HFF-Myc (cell line): ENCODE measurements at regions not wholly inside any gene's neighbourhood (a gene's known extent, or its start where the extent isn't known, plus 50 kb on each side); places are given as distances from the start of the nearest gene placed in this dataset.

Experiments used
- DNase-seq: peaks from one replicate; pipeline ENCODE4 v3.0.0-alpha.2; 2011; ENCODE audit warnings: low read depth; ENCODE audit errors: extremely low read depth
- H3K4me3 ChIP-seq: replicated peaks from 2 replicates; pipeline ENCODE4 v1.5.1; 2011; ENCODE audit warnings: low read depth, mild to moderate bottlenecking, control low read depth, low read length
- CTCF ChIP-seq: IDR thresholded peaks from 2 replicates; pipeline ENCODE4 v1.5.1; 2012; ENCODE audit warnings: mild to moderate bottlenecking, low read depth, low read length, control low read depth; ENCODE audit errors: missing control alignments

- no peak for DNase-seq
- TF ChIP-seq CTCF, result no peak
- H3K4me3 ChIP-seq, result no peak overlapping the region
Observed at GRCh38 chr16:31703526-31704128, 170.0 kb upstream of the ZNF267 start.

- no peak for DNase-seq
- no peak overlapping the region for H3K4me3 ChIP-seq
- no peak for TF ChIP-seq CTCF
Observed at GRCh38 chr16:31704138-31704537, 169.5 kb upstream of the ZNF267 start.

- no peak overlapping the region for H3K4me3 ChIP-seq
- DNase-seq, result no peak
- TF ChIP-seq CTCF, result no peak
Observed at GRCh38 chr16:31705371-31705770, 168.2 kb upstream of the ZNF267 start.

GRCh38 chr16:31706318-31706717, 167.3 kb upstream of the ZNF267 start:
- no peak for DNase-seq
- H3K4me3 ChIP-seq, result no peak overlapping the region
- no peak for TF ChIP-seq CTCF

GRCh38 chr16:31706925-31707324, 166.7 kb upstream of the ZNF267 start:
- H3K4me3 ChIP-seq, result no peak overlapping the region
- no peak for DNase-seq
- TF ChIP-seq CTCF, result no peak

- no peak for DNase-seq
- no peak for TF ChIP-seq CTCF
- H3K4me3 ChIP-seq, result no peak overlapping the region
Observed at GRCh38 chr16:31707743-31708335, 165.8 kb upstream of the ZNF267 start.

GRCh38 chr16:31708348-31708747, 165.3 kb upstream of the ZNF267 start:
- no peak for DNase-seq
- H3K4me3 ChIP-seq, result no peak overlapping the region
- no peak for TF ChIP-seq CTCF
